HG03571 (cell line): ENCODE measurements at regions not wholly inside any gene's neighbourhood (a gene's known extent, or its start where the extent isn't known, plus 50 kb on each side); places are given as distances from the start of the nearest gene placed in this dataset.

Experiments used
- ATAC-seq: cut with Tn5 transposase; IDR thresholded peaks from one replicate; pipeline ENCODE4 v1.9.1; 2021; ENCODE audit not compliant: unreplicated experiment

DNA sequence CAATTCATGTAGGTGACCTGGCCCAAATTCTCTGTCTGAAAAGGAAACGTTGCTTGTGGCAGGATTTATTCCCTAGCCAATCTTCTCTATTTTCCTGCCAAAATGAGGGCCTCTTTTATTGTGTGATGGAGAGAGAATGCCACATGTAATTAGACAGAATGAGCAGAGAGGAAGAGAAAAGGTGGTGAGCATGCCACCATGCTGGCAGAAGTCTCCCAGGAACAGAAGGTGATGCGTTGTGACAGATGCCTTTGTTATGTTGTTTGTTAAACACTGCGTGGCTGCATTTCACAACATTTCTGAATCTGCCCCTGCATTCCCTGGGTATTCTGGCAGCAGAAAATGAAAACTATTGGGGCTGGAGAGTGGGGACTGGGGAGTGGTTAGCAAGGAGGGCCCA, 577.6 kb downstream of the TLR4 start:
- no peak for ATAC-seq

DNA sequence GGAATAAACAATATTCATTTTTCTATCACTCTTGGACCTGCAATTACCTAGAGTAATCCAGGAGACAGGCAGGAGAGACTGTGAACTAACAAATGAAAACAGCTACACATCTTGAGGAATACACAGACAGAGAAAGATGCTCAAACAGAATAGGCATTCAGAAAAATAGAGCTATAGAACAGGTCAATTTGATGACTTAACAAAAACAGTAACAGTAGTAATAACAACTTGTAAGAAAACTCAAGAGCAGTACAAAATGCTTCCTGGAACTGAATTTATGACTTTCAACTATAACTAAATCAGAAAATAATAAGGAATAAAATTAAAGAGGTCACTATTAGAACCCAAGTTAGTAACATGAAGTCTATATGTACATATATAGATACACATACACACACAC, 579.3 kb downstream of the TLR4 start:
- no peak for ATAC-seq

DNA sequence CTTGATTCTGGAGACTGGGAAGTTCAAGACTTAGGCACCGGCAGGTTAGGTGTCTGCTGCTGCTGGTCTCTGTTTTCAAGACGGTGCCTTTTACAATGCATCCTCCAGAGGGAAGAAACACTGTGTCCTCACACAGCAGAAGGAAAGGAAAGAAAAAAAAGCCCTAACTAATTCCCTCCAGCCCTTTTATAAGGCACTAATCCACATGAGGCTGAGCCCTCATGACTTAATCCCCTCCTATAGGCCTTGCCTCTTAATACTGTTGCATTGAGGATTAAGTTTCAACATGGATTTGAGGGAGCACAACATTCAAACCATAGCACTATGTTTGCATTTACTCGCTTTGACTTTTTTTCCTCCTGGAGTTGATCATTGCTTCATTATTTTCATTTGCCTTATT, 585.9 kb downstream of the TLR4 start:
- ATAC-seq = no peak

DNA sequence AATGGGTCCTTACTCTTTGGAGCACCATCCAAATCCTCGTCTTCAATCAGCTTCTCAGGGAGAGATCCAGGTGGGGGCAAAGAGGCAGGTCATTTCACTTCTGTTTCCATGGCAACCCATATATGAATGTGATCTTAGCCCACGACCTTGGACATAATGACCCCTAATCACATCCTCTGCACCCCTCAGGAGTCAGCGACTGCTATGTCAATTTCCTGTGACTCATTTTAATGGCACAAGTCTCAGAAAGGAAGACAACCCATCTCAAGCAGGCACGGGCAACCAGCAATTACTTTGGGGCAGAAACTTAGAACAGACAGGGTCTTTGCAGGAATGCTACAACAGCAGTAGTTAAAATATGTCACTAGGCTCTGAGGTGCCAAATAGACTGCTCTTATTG, 591.2 kb downstream of the TLR4 start:
- no peak for ATAC-seq

DNA sequence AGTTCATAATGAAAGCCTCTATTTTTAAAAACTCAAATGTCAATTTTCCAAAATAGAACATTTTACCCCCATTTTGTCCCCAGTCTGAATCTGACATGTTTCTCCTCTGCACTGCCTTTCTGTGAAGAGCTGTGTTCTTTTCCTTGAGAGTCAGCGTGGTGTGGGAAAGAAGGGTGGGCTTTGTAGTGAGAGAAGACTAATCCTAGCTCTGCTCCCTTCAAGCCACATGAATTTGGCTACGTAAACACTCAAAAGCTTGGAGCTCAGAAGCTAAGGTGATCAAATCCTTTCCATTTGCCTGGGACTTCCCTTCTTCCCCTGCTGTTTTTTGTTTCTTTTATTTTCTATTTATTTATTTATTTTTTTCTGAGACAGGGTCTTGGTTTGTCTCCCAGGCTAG, 598.5 kb downstream of the TLR4 start:
- no peak for ATAC-seq

DNA sequence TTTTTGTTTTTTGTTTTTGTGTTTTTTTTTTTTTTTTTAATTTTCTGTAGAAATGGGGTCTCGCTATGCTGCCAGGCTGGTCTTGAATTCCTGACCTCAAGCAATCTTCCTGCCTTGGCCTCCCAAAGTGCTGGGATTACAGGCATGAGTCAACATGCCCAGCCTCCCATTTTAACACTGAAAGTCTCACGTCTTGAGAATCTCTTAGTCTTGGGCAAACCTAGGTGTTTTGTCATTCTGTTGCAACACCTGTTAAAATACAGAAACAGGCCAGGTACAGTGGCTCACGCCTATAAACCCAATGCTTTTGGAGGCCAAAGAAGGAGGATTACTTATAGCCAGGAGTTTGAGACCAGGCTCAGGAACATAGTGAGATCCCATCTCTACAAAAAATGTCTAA, 599.0 kb downstream of the TLR4 start:
- no peak for ATAC-seq

DNA sequence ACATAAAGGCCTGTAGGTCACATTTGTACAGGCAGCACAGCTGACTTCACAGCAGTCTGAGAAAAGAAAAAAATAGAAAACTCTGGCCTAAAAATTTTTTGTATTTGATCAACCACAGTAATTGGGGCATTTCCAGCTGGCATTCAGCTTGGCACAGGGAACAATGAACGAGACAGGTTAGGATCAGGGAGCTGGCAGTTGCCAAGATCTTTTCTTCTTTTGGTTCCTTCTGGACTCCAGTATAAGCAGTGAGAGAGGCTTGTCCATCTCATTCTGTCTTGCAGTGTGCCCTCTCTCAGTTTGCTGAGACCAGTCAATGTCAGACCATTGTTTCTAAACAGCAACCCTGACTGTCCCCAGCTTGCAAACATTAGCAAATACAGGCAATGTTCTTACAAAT, 601.1 kb downstream of the TLR4 start:
- ATAC-seq = no peak

DNA sequence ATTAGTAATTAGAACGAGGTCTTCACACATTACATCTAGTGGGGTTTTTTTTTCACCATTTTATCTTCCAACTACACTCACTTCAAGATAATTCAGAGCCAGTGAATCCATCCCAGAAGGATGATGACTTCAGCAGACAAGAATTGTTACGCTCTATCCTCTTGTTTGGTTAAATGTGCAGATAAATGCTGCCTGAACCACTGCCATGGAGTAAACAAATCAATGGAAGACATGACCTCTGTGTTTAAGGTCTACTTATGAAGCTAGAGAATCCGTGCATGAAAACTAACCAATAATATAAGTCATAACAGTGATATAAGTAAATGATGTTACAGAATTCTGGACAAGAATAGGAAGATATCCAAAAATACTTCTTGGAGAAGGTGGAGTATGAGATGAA, 602.6 kb downstream of the TLR4 start:
- ATAC-seq = no peak

DNA sequence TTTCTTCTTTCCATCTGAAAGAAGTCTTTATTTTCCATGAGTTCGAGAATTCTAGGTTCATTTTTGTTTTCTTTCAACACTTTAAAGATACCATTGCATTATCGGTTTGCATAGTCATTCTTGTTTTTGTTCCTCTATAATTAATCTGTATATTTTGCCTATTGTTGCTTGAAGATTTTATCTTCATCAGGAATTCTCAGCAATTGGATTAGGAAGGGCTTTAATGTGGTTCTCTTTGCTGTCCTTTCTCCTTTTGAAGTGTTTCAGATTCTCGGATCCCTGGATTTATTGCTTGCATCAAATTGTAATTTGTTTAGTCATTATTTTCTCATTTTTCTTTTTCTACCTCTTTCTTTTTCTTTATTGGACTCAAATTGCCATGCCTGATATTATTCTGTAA, 609.8 kb downstream of the TLR4 start:
- ATAC-seq = no peak

DNA sequence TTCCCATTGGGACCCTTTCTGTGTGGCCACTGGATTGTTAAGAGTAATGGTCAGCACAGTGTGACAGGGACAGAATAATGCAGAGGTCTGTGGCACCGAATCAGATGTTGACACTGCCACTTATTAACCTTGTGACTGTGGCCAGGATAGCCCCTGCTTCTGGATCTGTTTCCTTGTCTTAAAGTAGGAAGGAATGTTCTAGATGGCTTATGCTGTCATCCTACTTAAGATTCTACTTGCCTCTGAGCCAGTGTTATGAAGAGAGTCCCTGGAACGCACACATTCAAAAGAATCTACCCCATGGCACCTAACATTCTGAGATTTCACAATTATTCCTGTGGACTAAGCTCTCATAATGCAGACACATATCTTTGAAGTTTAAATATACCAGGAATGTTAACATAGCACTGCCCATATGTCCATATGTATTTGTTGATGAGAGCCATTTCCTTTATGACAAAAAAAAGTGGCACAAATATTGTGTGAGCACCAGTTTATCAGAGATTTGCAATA, 612.7 kb downstream of the TLR4 start:
- no peak for ATAC-seq

DNA sequence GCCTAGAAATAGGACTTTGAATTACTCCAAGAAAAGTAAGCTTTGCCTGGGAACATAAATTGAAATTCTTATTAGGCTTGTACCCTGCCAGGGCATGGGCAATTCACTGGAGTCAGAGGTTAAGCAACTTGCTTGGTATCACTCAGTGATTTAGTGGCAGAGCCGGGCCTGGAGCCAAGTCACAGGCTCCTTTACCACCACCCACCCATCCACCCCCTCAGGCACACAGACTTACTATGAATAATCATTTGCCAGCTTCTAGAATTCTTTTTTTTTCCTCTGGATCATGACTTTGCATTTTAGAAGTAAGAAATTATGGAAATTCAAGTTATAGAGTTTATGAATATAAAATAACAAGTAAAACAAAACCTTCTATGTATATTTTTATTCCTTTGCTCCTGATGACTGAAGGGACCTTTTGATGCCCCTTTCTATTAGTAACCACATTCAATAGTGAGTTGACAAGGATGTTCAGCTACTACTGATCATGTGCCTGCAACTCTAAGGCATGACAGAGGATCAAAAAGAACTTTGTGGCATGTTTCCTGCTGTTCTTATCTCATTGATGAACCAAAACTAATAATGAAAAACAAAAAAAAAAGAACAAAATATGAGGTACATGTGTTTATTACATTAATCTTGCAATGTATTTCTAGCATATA, 614.7 kb downstream of the TLR4 start:
- ATAC-seq = no peak

DNA sequence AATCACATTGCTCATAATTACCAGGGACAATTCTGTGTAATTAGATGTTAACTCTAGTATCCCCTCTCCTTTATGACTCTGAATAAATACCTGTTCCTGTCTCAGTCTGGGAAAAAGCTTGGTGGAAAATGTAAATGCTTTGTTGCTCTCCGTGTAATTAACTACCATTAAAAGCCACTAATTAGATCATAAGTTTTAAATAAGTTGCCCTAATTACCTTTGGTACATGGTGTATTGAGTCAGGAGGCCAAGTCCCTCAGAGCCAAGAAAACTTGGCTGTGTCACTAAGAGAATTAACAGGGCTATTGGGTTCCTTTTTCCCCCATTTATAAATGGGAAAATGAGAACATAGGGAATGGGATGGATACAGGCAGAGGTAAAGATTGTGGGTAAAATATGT, 617.6 kb downstream of the TLR4 start:
- ATAC-seq = no peak

DNA sequence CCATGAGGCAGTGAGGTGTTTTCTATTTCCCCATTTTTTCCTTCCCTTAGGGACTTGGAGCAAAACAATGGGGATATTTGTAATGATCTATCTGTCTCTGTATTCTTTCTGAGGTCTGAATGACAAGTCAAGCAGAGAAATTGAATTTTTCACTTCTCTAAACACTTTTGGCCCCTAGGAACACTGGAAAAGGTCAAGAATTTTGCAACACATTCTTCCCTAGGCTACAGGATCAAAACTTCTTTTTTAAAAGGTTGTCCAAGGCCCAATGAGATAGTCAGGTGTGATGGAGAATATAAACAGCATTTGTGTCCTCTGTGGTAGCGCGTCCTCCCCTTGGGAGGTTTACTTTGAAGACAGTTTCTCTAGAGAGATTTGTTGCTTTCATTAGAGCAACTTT, 620.5 kb downstream of the TLR4 start:
- no peak for ATAC-seq

DNA sequence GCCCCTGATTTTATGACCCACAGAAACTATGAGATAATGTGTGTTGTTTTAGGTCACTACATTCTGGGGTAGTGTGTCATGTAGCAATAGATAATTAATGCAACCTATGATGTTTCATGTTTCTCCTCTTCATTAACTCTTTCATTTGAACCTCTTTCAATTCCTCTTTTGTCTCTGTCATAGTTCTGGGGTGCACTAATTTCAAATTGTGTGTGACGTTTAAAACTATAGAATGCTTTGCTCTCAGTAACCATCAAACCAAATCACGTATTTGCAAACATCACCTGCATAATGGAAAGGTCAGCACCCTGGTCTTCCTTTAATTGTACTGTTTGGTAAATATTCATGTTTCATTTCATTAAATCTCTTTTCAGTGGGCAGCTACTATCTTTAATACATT, 621.6 kb downstream of the TLR4 start:
- ATAC-seq = no peak

DNA sequence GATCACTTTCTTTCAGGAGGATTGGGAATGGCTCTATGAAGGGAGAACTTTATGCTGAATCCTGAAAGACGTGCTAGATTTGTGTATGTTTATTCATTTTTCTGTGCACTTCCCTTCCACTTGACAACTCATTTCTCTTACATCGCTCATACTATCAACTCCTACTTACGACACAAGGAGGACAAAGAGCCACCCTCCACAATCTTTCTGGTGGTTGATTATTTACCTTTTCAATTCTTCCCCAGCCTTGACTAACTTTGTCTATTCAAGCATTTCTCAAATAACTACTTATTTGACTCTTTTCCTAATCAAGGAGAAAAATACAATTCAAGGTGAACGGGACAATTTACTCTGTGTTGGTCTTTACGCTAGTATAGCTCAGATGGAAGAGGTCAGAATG, 622.1 kb downstream of the TLR4 start:
- no peak for ATAC-seq

DNA sequence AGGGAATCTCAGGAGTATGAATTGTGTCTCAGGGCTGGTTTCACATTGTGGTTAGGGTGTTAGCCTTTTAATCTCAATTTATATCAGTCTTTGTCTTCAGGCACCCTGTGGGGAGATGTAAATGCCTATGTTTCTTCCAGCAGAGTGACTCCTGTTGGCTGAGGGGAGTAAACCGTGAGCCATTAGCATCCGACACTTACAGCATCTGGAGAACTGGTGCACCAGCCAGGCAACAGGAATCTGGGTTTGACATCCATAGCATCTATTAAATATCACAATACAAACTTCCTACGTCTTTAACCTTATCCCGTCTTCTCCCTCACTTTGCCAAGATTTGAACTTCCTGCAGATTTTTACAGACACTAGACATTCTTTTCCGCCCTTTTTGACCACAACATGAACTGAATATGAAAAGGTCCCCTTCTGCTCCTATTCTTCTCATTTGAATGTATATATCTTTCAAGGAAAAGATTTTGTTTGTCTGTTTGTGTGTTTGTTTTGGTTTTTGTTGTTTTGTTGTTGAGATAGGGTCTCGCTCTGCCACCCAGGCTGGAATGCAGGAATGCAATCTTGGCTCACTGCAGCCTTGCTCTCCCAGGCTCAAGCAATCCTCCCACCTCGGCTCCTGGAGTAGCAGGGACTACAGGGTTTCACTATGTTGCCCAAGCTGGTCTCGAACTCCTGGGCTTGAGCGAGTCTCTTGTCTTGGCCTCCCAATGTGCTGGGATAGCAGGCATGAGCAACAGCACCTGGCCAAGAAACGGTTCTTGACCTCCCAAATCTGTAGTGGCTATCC, 626.2 kb downstream of the TLR4 start:
- no peak for ATAC-seq

DNA sequence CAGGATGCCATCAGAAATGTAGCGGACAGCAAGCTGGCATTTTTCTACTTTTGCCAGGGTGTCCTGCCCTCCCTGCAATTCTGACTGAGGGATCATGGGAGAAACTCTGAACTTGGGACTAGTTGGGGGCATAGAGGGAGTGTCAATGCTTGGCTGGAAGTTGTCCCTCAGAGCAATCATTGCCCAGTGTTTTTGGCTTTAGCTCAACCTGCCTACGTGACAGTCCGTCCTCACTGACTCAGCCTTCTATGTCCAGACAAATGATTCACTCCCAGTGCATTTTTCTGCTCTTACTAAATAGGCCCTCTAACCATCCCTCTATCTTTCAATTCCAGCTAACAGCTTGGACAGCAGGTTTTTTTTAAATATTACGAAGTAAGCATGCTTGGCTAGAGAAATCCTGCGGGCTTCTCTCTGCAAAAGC, 627.4 kb downstream of the TLR4 start:
- ATAC-seq = no peak

DNA sequence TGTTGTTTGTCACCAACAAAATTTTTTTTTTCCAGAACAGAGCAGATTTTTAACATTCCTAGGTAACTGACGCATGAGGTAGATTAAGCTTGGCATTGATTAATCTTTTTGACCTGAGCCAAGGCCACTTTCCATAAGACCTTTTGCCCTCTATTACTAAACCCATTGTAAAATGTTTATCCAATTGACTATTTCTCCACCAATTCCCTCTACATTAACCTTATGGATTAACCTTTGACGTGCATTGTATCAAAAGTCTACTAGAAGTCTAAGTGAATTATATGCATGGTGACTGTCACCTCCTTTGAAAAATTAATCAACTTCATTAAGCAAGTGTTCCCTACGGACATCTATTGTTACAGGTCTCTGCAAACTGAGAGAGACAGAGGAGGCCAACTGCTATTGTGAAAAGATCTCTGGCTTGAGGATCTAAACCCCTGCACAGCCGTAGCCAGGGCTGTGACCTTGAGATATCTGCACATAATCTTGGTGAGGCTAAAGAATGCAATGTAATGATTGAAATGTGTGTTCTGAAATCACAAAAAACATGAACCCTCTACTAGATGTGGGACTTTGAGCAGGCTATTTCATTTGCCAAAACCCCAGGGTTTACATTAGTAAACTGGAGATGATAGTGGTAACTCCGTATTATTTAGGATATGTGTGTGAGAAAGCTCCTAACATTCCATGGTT, 632.2 kb downstream of the TLR4 start:
- ATAC-seq = no peak

DNA sequence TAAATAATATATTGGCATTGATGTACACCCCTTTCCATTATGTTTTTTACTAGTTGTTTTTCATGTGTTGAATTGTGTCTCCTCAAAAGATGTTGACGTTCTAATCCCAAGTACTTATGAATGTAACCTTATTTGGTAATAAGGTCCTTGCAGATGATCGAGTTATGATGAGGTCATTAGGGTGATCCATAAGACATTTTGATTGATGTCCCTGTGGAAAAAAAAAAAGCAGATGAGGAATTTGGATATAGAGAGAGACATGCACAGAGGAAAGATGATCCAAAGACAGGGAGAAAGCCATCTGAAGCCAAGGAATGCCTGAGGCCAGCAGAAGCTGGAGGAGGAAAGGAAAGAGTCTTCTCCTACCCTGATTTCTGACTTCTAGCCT, 632.7 kb downstream of the TLR4 start:
- no peak for ATAC-seq

DNA sequence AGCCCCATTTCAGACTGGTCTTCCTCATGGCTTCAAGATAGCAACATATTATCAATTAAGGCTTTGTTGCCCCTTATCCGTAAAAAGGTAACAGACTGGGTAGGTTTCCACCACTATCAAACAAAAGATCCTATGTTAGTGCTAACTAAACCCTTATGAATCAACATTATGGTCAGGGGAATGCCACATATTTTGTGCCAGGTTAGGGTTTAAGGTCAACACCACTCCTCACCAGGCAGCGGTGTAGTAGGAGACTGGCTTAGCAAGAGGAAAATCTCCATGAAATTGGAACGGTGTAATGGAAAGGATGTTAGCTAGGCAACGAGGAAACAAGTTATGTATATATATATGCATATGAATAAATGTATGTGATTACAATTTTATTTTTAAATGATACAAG, 655.8 kb downstream of the TLR4 start:
- ATAC-seq = no peak

DNA sequence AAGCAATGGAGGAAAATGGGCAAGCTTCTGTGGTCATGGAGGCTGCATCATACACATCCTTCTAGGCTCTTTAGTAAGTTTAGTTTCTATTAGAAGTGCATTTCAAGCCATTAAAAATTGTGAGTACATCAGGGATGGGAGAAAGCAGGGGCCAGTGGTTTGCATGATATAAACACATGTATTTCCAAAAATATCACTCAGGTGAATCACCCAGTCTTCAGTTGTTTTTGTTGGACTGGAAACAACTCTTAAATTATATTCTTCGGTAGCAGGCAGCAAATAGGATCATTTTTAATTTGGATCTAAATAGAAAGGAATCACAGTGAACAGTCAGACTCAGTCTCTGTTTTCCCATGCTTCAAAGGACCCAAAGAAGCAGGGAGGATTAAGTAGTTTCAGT, 657.9 kb downstream of the TLR4 start:
- no peak for ATAC-seq

DNA sequence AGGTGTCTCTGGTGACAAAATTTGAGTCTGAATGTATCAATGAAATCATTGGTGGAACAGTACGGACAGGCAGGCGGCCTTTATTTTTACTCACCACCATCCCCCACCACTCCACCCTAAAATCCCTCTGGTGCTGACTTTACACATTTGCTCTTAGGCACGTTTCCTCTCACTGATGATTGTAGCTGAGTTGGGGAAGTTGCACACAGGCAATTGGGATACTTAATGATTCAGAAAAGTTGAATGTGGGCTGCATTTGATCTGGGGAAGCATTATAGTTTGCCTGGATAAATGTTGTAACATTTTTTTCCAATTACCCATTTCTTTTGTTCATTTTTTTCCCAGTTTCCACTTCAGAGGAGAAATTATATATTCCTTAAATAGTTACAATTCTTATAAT, 658.4 kb downstream of the TLR4 start:
- no peak for ATAC-seq
